Sciatic nerve (tissue), 2 donors: ENCODE measurements at regions not wholly inside any gene's neighbourhood (a gene's known extent, or its start where the extent isn't known, plus 50 kb on each side); places are given as distances from the start of the nearest gene placed in this dataset.
A peak's percentile ranks its signal among the peaks of the same experiment; 100 is the strongest.
"Not testable (repeated sequence)": the region's sequence is repeated elsewhere in the genome, so short reads cannot be mapped to it uniquely, and the experiment has no call there.

Source experiments
- ATAC-seq: fragments of 200-7000 bp; cut with Tn5 transposase; one replicate; pipeline ENCODE4 v1.9.1; 2020; ENCODE audit warnings: mild to moderate bottlenecking, moderate library complexity
- DNase-seq: peaks from one replicate; pipeline ENCODE4 v3.0.0-alpha.2; 2020; ENCODE audit warnings: low spot score
- intact Hi-C: fragments of 100-400 bp; cut with DNase I; formaldehyde crosslinking; loops from one replicate; pipeline ENCODE4 v1.14.2; 2022
- donor health status: DM: no; HTN: no; CAD: no.
- donor health status: DM: no; HTN: no; CAD: no.

DNA sequence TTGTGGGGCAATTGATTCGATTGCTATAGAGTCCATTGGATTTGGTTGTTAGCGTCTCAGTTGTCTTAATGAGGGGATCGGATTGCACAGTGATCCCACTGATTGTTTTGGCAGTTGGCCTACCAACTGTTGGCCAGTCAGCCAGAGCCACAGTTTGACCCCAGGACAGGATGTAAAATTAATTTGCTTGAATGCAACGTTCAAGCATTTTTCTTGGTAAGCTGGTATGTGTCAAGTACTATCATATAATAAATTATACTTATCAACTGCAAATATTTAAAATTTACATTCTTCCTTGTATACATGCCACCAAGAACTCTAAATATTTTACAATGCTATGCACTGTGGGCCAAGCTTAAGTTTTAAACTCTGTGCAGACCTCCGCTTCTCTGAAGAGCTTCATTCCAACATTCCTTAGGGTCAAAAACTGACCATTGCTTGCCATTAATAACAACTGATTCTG is 80.4 kb upstream of the OSMR start:
- no peak for ATAC-seq

GRCh38 chr5:38766151-38766550 is 79.7 kb upstream of the OSMR start:
- ATAC-seq (no peak), DNase-seq (no peak)
- intact Hi-C loops: no loop called here

More for the DNA sequence above, 80.4 kb upstream of the OSMR start:
- intact Hi-C loops: no loop called here
- no peak for DNase-seq

DNA sequence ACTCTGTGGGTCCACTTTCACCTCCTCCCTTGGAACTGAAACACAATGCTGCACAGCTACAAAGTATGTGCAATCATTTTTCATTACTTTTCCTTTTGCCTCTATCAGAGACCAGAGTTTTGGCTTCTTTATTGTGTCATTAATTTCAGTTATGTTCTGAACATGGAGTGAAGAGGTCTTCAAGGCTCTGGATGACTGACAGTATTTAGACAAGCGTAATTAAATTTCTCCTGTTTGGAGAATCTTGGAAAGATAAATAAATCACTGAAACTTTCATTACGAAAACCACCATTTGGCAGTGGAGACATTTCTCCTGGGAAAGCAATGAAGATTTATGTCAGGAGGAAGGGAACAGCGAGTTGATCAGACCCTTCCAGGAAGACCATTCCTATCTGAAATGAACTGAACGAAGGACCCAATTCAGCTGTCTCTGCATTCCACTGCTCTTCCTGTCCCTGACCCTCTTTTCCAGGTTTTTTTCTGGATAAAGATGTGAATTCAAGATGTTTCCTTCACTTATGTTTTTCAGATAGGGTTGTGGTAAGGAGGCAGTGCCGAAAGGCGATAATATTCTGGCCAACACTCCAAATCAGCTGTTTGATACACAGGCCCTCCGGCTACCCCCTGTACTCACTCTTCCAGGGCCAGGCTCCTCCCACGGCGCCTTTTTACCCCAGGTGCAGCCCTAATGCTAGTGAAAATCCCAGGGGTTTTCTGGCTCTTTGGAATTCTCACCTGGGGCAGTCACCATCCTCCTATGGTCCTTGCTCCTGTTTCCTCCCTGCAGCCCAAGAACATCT is 77.2 kb upstream of the OSMR start:
- DNase-seq (no peak), ATAC-seq (peak; percentile 53)
- intact Hi-C loops: no loop called here

GRCh38 chr5:38772471-38772870 is 73.3 kb upstream of the OSMR start:
- no peak for ATAC-seq
- intact Hi-C loops: no loop called here
- no peak for DNase-seq

GRCh38 chr5:38775218-38775840 is 70.5 kb upstream of the OSMR start:
- DNase-seq: no peak
- intact Hi-C loops: no loop called here
- no peak for ATAC-seq

DNA sequence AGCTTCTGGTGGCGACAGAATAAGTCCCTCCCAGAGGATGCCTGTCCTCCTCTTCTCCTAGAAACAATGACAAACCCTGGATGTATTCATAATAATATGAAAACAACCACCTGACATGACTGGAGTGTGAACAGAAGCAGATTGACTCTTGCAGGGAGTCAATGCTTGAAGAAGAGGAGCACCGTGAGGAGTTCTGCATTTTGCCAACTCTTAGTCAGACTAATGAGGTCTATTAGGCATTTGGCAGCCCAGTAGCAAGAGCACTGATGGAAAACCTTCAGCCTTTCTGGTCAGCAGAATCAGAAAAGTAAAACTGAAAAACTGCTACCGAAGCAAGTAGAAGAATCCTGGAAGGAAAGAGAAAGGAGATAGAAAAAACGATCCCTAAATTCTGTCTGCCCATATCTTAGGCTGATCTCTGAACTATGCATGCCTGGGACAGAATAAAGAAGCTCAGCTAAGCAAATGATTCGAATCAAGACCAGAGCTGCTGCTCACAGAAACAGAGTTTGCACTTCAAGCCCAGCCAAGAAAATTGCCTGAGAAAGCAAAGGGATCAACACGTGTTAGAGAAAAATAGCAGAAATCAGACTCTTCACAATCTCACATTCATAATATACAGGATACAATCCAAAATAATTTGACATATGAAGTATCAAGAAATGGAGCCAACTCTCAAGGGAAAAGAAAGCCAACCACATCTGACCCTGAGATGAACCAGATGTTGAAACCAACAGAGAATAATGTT is 69.5 kb upstream of the OSMR start:
- intact Hi-C loops: no loop called here
- peak; percentile 66 for ATAC-seq

GRCh38 chr5:38777111-38777510 is 68.7 kb upstream of the OSMR start:
- intact Hi-C loops: no loop called here
- ATAC-seq (no peak), DNase-seq (no peak)

More for the DNA sequence above, 69.5 kb upstream of the OSMR start:
- DNase-seq: no peak

DNA sequence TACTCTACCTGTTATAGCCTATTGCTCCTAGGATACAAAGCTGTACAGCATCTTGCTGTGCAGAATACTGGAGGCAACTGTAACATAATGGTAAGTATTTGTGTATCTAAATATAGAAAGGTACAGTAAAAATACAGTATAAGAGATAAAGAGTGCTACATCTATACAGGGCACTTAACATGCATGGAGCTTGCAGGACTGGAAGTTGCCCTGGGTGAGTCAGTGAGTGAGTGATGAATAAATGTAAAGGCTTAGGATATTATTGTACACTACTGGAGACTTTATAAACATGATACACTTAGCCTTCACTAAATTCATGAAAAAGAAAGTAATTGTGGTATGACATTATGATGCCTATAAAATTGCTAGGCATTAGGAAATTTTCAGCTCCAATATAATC is 65.5 kb upstream of the OSMR start:
- intact Hi-C loops: no loop called here
- no peak for DNase-seq
- no peak for ATAC-seq

DNA sequence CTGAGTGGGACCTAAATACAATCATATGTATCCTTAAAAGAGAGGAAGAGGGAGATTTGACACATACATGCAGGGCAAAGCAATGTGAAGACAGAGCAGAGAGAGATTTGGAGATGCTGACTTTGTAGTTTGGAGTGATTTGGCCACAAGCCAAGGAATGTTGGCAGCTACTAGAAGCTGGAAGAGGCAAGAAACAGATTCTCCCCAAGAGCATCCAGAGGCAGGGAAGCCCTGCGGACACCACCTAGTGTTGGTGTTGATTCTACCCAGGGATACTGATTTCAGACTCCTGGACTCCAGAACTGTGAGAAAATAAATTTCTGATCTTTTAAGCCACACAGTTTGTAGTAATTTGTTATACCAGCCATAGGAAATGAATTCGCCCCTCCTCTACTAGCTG is 64.9 kb upstream of the OSMR start:
- intact Hi-C loops: no loop called here
- DNase-seq (peak; percentile 82), ATAC-seq (peak; percentile 53)

GRCh38 chr5:38782180-38782835 is 63.5 kb upstream of the OSMR start:
- intact Hi-C loops: no loop called here
- DNase-seq (no peak), ATAC-seq (no peak)

GRCh38 chr5:38783011-38783561 is 62.7 kb upstream of the OSMR start:
- DNase-seq (no peak), ATAC-seq (peak; percentile 97)
- intact Hi-C loops: no loop called here

DNA sequence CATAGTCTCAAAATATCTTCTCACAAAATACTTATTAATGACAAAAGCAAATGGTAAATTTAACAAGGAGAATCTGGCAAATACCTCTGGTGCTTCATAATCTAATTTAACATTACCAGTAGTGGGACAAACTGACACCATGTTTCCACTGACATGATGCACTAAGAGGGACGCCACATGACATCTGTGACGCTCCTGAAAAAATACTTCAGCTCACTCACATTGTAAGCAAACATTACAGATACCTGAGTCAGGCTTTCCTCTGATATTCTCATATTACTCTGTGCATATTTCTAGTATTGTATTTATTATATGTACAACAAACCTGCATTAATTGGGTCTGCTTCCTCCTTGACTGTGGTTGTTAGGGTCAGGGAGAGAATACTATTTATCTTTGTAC is 56.7 kb upstream of the OSMR start:
- ATAC-seq (no peak), DNase-seq (no peak)
- intact Hi-C loops: no loop called here

DNA sequence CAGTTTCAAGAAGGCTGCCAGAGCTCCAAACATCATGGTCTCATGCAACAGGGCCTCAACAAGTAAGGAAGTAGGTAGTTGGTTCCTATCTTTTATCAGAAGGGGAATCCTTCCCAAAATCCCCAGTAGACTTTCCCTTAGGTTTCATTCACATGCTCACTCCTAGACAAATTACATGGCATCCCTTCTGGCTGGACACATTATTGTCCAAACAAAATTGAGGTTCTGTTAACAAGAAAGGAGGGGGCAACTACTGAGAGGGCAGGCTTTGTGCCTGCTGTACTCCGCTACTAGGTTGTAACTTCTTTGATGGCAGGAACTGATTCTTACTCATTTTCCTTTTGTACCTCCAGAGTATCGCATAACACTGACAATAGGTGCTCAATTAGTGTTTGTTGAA is 56.0 kb upstream of the OSMR start:
- no peak for ATAC-seq
- intact Hi-C loops: no loop called here
- no peak for DNase-seq

- intact Hi-C loops: no loop called here
- ATAC-seq (no peak), DNase-seq (no peak)
Measured at GRCh38 chr5:38790268-38790667, 55.5 kb upstream of the OSMR start.

GRCh38 chr5:38790891-38791290 is 54.9 kb upstream of the OSMR start:
- DNase-seq: no peak
- no peak for ATAC-seq
- intact Hi-C loops: no loop called here

GRCh38 chr5:38793099-38793498 is 52.7 kb upstream of the OSMR start:
- no peak for DNase-seq
- intact Hi-C loops: no loop called here
- no peak for ATAC-seq

- ATAC-seq, intact Hi-C loops, DNase-seq: not testable (repeated sequence)
Measured at GRCh38 chr5:38794037-38794436, 51.8 kb upstream of the OSMR start.

DNA sequence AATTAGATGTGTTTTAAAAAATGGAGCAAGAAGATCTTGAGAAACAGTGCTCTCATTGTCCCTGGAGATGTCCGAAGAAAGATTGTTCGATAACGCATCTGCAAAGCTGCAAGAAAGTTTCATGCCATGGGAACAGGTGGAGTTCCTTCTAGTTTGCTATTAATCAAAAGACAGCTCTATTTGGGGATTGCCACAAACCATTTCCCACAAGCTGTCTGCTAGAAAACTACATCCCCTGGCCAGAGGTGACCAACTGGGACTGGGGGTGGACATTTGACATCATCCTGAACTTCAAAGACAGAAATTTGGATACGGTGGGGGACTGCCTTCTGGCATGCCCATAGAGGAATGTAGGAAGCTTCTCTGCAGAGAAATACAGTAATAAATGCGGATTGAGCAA is 50.8 kb upstream of the OSMR start:
- no peak for DNase-seq
- ATAC-seq: no peak
- intact Hi-C loops: no loop called here
